ENCODE measurements at regions not wholly inside any gene's neighbourhood (a gene's known extent, or its start where the extent isn't known, plus 50 kb on each side); places are given as distances from the start of the nearest gene placed in this dataset.

- no peaks in the 10 kb centered on the region for H3K9me2 ChIP-seq (replicated peaks; ENCODE audit: insufficient read depth, low read length)
- H3K27me3 ChIP-seq (ENCODE audit: low read length) = no peaks in the 10 kb centered on the region
- H3K9me3 ChIP-seq (ENCODE audit: insufficient read depth, low read length) = no peaks in the 10 kb centered on the region
- no peak overlapping the region for H3K4me3 ChIP-seq (ENCODE audit: insufficient read depth, low read length, poor library complexity, severe bottlenecking)
- no peak overlapping the region for H2AFZ ChIP-seq (ENCODE audit: low read depth, low read length, severe bottlenecking)
- no peak overlapping the region for H3K9ac ChIP-seq (ENCODE audit: low read length)
- no peak overlapping the region for H3K27ac ChIP-seq (ENCODE audit: low read depth, low read length)
- H3K79me2 ChIP-seq (ENCODE audit: insufficient read depth, low read length) = no peaks in the 10 kb centered on the region
- no peaks in the 10 kb centered on the region for H4K20me1 ChIP-seq (ENCODE audit: low read depth, low read length)
- no peak overlapping the region for H3K4me2 ChIP-seq (ENCODE audit: low read depth, low read length, poor library complexity, severe bottlenecking)
- H3K36me3 ChIP-seq (ENCODE audit: low read length) = no peaks in the 10 kb centered on the region
- TF ChIP-seq EZH2phosphoT487 (conservative IDR thresholded peaks at IDR 0.05; ENCODE audit: low read length) = no peak
- TF ChIP-seq CTCF (IDR thresholded peaks at IDR 0.05; ENCODE audit: insufficient read depth, low read length, poor library complexity, severe bottlenecking) = no peak
- H3F3A ChIP-seq (ENCODE audit: insufficient read depth) = no peaks in the 10 kb centered on the region
Measured at GRCh38 chr21:27154451-27155129, 187.7 kb upstream of the ADAMTS5 start.

- Histone ChIP-seq H3K4me2 (ENCODE audit: low read depth, low read length, poor library complexity, severe bottlenecking) (no peak overlapping the region), H3K79me2 (ENCODE audit: insufficient read depth, low read length) (no peaks in the 10 kb centered on the region), H3F3A (ENCODE audit: insufficient read depth) (no peaks in the 10 kb centered on the region), H3K27ac (ENCODE audit: low read depth, low read length) (no peak overlapping the region), H2AFZ (ENCODE audit: low read depth, low read length, severe bottlenecking) (no peak overlapping the region), H3K9me2 (replicated peaks; ENCODE audit: insufficient read depth, low read length) (no peaks in the 10 kb centered on the region), H3K4me3 (ENCODE audit: insufficient read depth, low read length, poor library complexity, severe bottlenecking) (no peak overlapping the region), H3K9ac (ENCODE audit: low read length) (no peak overlapping the region), H3K9me3 (ENCODE audit: insufficient read depth, low read length) (peaks cover 5% of the 10 kb centered on the region; the same call in 1 of the 2 replicates), H3K36me3 (ENCODE audit: low read length) (no peaks in the 10 kb centered on the region), H3K27me3 (ENCODE audit: low read length) (no peaks in the 10 kb centered on the region), H4K20me1 (ENCODE audit: low read depth, low read length) (no peaks in the 10 kb centered on the region)
- TF ChIP-seq CTCF (IDR thresholded peaks at IDR 0.05; ENCODE audit: insufficient read depth, low read length, poor library complexity, severe bottlenecking) (no peak), EZH2phosphoT487 (conservative IDR thresholded peaks at IDR 0.05; ENCODE audit: low read length) (no peak)
Measured at GRCh38 chr21:27152996-27153395, 186.1 kb upstream of the ADAMTS5 start.

- Histone ChIP-seq H3K27me3 (ENCODE audit: low read length) (no peaks in the 10 kb centered on the region), H3K9ac (ENCODE audit: low read length) (no peak overlapping the region), H3K79me2 (ENCODE audit: insufficient read depth, low read length) (no peaks in the 10 kb centered on the region), H3F3A (ENCODE audit: insufficient read depth) (no peaks in the 10 kb centered on the region), H3K9me3 (ENCODE audit: insufficient read depth, low read length) (peaks cover 5% of the 10 kb centered on the region; the same call in 1 of the 2 replicates), H2AFZ (ENCODE audit: low read depth, low read length, severe bottlenecking) (no peak overlapping the region), H4K20me1 (ENCODE audit: low read depth, low read length) (no peaks in the 10 kb centered on the region), H3K4me2 (ENCODE audit: low read depth, low read length, poor library complexity, severe bottlenecking) (no peak overlapping the region), H3K4me3 (ENCODE audit: insufficient read depth, low read length, poor library complexity, severe bottlenecking) (no peak overlapping the region), H3K27ac (ENCODE audit: low read depth, low read length) (no peak overlapping the region), H3K9me2 (replicated peaks; ENCODE audit: insufficient read depth, low read length) (no peaks in the 10 kb centered on the region), H3K36me3 (ENCODE audit: low read length) (no peaks in the 10 kb centered on the region)
- no peak for TF ChIP-seq CTCF (IDR thresholded peaks at IDR 0.05; ENCODE audit: insufficient read depth, low read length, poor library complexity, severe bottlenecking)
- TF ChIP-seq EZH2phosphoT487 (conservative IDR thresholded peaks at IDR 0.05; ENCODE audit: low read length) = no peak
Measured at GRCh38 chr21:27149034-27149433, 182.1 kb upstream of the ADAMTS5 start.
